Calu3 (cell line): ENCODE measurements at regions not wholly inside any gene's neighbourhood (a gene's known extent, or its start where the extent isn't known, plus 50 kb on each side); places are given as distances from the start of the nearest gene placed in this dataset.

Experiments used
- BruUV-seq: library from RNA; stranded (reverse); fragments of 400-500 nt; replicated peaks from 2 replicates; lab custom pipeline; 2021; lab: Mats Ljungman, UMichigan
- CTCF ChIA-PET: fragments of 300-600 bp; sonication (Branson Sonifier 250); formaldehyde crosslinking; loops from one replicate; lab custom pipeline; 2022; ENCODE audit warnings: antibody characterized with exemption; lab: Charles Lee
- DNase-seq: peaks from one replicate; pipeline ENCODE4 v3.0.0; 2022
- H3K27ac Mint-ChIP-seq: one replicate; pipeline ENCODE4 v1.8.0; 2022; ENCODE audit warnings: mixed read lengths; ENCODE audit not compliant: unreplicated experiment
- H3K27me3 Mint-ChIP-seq: one replicate; pipeline ENCODE4 v1.8.0; 2022; ENCODE audit warnings: mixed read lengths; ENCODE audit not compliant: unreplicated experiment
- H3K36me3 Mint-ChIP-seq: one replicate; pipeline ENCODE4 v1.8.0; 2022; ENCODE audit warnings: mild to moderate bottlenecking, moderate library complexity, mixed read lengths; ENCODE audit not compliant: insufficient read depth, unreplicated experiment
- H3K4me1 Mint-ChIP-seq: one replicate; pipeline ENCODE4 v1.8.0; 2022; ENCODE audit warnings: mild to moderate bottlenecking, low read depth, mixed read lengths; ENCODE audit not compliant: unreplicated experiment
- H3K4me3 Mint-ChIP-seq: one replicate; pipeline ENCODE4 v1.8.0; 2022; ENCODE audit warnings: mild to moderate bottlenecking, low read depth, moderate library complexity, mixed read lengths; ENCODE audit not compliant: unreplicated experiment
- H3K9me3 Mint-ChIP-seq: one replicate; pipeline ENCODE4 v1.8.0; 2022; ENCODE audit warnings: low read depth, mixed read lengths; ENCODE audit not compliant: unreplicated experiment
- CTCF ChIP-seq: fragments of 200-600 bp; IDR thresholded peaks from one replicate; pipeline ENCODE4 v1.8.0; 2022; ENCODE audit warnings: antibody characterized with exemption; ENCODE audit not compliant: unreplicated experiment
- intact Hi-C: fragments of 100-400 bp; cut with micrococcal nuclease; formaldehyde crosslinking; loops from one replicate; pipeline ENCODE4 v1.10.0; 2022; ENCODE audit not compliant: unreplicated experiment

- H3K4me3 Mint-ChIP-seq, result no peak overlapping the region
- no peaks in the 10 kb centered on the region for H3K4me1 Mint-ChIP-seq
- no peak for DNase-seq
- CTCF ChIA-PET, result no interaction called here
- no peaks in the 10 kb centered on the region for H3K27me3 Mint-ChIP-seq
- no peak overlapping the region for H3K27ac Mint-ChIP-seq
- no peaks in the 10 kb centered on the region for H3K36me3 Mint-ChIP-seq
- BruUV-seq, result no TSS peak
- TF ChIP-seq CTCF, result no peak
- no peaks in the 10 kb centered on the region for H3K9me3 Mint-ChIP-seq
- intact Hi-C loops, result no loop called here
These were observed 299.0 kb upstream of the FOXG1 start for GRCh38 chr14:28467611-28468010.

DNA sequence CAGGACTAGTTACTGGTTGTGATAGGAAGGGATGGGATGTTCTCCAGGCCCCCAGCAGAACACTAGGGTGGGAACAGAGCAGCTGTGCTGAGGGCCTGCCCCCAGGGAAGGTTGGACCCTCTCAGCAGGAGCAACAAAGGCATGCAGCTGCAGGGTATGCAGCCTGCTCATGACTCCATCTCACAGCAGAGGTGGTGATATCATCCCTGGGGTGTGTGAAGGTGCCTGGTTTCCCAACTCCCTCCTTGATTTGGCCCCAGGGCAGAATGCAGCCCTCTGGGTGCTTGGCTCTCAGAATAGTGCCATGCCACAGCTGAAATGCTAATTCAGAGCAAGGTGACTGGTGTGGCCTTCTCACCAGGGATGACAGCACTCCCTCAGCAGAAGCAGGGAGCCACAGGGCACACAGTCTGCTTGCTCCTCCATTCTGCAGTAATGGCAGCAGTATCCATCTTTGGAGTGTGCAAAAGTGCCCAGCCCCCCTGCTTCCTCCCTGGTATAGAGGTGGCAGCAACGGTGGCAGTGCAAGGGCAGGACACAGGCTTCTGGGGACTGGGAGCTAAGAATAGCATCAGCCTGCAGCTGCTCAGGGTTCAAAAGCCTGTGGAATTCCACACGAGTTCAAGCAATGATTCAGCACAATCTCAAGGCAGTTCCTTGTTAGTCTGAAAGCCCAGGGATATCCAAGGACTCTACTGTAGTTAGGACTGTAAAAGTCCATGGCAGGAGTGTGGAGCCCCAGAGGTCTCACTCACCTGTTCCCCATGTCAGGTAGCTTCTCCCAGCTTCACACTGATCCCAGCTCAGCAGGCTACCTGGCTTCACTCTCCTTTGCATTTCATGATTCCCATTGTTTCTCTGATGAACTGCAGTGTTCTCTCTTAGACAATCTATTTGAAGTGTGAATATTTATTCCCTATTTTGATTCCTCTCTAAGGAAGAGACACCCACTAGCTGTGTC is 298.1 kb upstream of the FOXG1 start:
- Mint-ChIP-seq H3K9me3 (no peaks in the 10 kb centered on the region), H3K4me3 (no peak overlapping the region), H3K27ac (no peak overlapping the region), H3K4me1 (no peaks in the 10 kb centered on the region), H3K36me3 (no peaks in the 10 kb centered on the region), H3K27me3 (no peaks in the 10 kb centered on the region)
- CTCF ChIA-PET, result no interaction called here
- no peak for TF ChIP-seq CTCF
- intact Hi-C loops, result no loop called here
- DNase-seq, result no peak
- no TSS peak for BruUV-seq

DNA sequence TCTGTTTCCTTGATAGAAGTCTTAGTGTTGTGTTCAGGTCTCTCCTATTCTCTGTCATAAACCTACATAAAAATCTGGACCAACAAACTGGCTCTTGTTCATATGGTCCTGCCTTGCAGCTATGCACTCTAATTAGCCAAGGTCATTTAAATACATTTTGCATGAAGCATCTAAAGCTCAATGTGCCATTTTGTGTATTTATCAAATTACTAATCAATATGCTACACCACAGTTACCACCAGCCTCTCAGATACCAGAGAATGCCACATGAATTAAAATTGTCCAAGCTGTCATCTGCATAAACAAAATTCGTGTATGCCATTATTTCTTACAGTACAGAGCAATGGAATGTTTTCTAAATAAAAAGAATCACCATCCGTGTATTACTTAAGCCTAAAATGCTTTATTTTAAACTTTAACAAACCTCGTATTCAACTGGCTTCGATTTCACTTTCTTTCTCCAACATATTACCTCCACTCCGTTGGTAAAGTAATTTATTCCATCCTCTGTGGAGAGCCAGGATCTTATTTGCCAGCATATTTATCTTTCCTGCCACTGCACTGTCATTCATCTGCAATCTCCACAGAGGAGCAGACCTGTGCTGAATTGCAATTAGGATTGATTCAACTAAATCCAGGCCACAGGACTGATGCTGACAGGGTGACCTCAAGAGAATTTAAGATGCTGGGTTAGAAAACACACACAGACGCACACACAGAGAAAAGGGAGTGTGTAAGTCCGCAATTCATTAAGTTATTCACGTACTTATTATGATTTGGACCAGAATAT is 284.1 kb upstream of the FOXG1 start:
- no peak overlapping the region for H3K4me3 Mint-ChIP-seq
- H3K27me3 Mint-ChIP-seq, result no peaks in the 10 kb centered on the region
- intact Hi-C loops, result no loop called here
- BruUV-seq, result no TSS peak
- H3K9me3 Mint-ChIP-seq, result no peaks in the 10 kb centered on the region
- H3K27ac Mint-ChIP-seq, result no peak overlapping the region
- CTCF ChIA-PET, result no interaction called here
- no peaks in the 10 kb centered on the region for H3K4me1 Mint-ChIP-seq
- no peak for TF ChIP-seq CTCF
- no peaks in the 10 kb centered on the region for H3K36me3 Mint-ChIP-seq
- DNase-seq, result no peak

DNA sequence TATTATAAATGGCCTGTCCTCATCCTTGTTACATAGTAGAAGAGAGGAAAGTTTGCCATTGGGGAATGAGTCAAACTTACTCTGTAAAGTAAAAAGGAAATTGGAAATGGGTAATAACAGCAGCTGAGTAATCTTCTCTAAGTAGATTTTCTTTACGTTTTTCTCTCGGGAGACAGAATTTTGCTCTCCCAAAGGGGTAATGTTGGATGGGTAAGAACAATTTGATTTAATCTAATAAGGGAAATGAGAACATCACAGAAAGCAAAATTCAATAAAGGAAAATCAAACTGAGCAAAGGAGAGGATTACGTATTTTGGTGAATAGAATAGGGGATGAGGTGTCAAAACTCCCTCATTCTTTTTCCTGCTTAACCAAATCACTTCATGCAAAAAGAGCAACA is 283.1 kb upstream of the FOXG1 start:
- Mint-ChIP-seq H3K27me3 (no peaks in the 10 kb centered on the region), H3K36me3 (no peaks in the 10 kb centered on the region), H3K4me3 (no peak overlapping the region), H3K4me1 (no peaks in the 10 kb centered on the region), H3K9me3 (no peaks in the 10 kb centered on the region), H3K27ac (no peak overlapping the region)
- DNase-seq, result no peak
- BruUV-seq, result no TSS peak
- no peak for TF ChIP-seq CTCF
- intact Hi-C loops, result no loop called here
- CTCF ChIA-PET, result no interaction called here
